Neural crest cell (in vitro differentiated cells): ENCODE measurements at regions not wholly inside any gene's neighbourhood (a gene's known extent, or its start where the extent isn't known, plus 50 kb on each side); places are given as distances from the start of the nearest gene placed in this dataset.

Experiments
- DNase-seq: peaks from one replicate; pipeline ENCODE4 v3.0.0; 2021; ENCODE audit warnings: low read depth, mixed read lengths, low spot score
- H3K27ac Mint-ChIP-seq: one replicate; pipeline ENCODE4 v1.8.0; 2021; ENCODE audit warnings: mild to moderate bottlenecking, mixed read lengths; ENCODE audit not compliant: unreplicated experiment
- H3K27me3 Mint-ChIP-seq: 2 replicates; pipeline ENCODE4 v1.8.0; 2021; ENCODE audit warnings: low read depth, mild to moderate bottlenecking, mixed read lengths
- H3K36me3 Mint-ChIP-seq: 2 replicates; pipeline ENCODE4 v1.8.0; 2021; ENCODE audit warnings: low read depth, mild to moderate bottlenecking, mixed read lengths
- H3K4me1 Mint-ChIP-seq: 2 replicates; pipeline ENCODE4 v1.8.0; 2021; ENCODE audit warnings: mixed read lengths
- H3K4me3 Mint-ChIP-seq: one replicate; pipeline ENCODE4 v1.8.0; 2021; ENCODE audit warnings: mild to moderate bottlenecking, mixed read lengths
- H3K9me3 Mint-ChIP-seq: 2 replicates; pipeline ENCODE4 v1.8.0; 2021; ENCODE audit warnings: mixed read lengths
- TF ChIP-seq, protein P1 (sequence below): fragments of 200-600 bp; sonication (generic); conservative IDR thresholded peaks from 2 replicates; pipeline ENCODE4 v1.5.0; 2021; ENCODE audit warnings: antibody characterized with exemption, mild to moderate bottlenecking

- no peak for DNase-seq
- no peak overlapping the region for H3K4me3 Mint-ChIP-seq
- no peaks in the 10 kb centered on the region for H3K9me3 Mint-ChIP-seq
- H3K4me1 Mint-ChIP-seq = peaks cover 9% of the 10 kb centered on the region
- H3K36me3 Mint-ChIP-seq = no peaks in the 10 kb centered on the region
- peaks cover 33% of the 10 kb centered on the region for H3K27me3 Mint-ChIP-seq
- H3K27ac Mint-ChIP-seq = no peak overlapping the region
- TF ChIP-seq, protein P1, sequence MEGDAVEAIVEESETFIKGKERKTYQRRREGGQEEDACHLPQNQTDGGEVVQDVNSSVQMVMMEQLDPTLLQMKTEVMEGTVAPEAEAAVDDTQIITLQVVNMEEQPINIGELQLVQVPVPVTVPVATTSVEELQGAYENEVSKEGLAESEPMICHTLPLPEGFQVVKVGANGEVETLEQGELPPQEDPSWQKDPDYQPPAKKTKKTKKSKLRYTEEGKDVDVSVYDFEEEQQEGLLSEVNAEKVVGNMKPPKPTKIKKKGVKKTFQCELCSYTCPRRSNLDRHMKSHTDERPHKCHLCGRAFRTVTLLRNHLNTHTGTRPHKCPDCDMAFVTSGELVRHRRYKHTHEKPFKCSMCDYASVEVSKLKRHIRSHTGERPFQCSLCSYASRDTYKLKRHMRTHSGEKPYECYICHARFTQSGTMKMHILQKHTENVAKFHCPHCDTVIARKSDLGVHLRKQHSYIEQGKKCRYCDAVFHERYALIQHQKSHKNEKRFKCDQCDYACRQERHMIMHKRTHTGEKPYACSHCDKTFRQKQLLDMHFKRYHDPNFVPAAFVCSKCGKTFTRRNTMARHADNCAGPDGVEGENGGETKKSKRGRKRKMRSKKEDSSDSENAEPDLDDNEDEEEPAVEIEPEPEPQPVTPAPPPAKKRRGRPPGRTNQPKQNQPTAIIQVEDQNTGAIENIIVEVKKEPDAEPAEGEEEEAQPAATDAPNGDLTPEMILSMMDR = no peak
Observed at GRCh38 chr16:56121156-56121500, 70.2 kb upstream of the GNAO1 start.

DNA sequence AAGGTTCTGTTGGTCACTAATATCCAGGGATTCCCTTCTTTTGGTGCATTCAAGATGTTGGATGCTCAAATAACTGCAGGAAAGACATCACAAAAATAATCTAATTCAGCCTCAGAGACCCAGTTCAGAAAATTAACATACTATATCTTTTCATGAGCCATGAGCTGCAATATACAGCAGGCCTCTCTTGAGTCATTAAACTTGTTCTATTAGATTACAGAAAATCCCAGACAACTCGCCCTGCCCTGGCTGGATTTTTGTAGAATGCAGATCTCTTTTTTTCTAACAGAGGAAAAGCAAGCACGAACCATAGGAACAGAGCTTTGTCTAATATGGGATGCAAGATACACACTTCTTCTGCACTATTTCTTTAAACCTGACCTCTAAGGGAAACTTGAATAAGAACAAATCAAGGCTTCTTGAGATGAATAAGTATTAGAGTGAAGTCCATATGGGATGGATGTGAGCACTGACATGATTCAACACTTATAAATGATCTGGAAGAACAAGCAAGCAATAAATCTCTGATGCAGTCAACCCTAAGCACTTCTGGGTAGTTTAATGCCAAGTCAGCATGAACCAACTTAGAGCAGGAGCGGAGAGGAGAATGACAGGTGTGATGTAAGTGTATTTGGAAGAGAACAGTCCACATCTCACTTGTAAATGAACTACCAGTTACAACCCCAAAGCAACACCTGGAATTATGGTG is 70.7 kb upstream of the GNAO1 start:
- Mint-ChIP-seq H3K4me1 (peaks cover 15% of the 10 kb centered on the region), H3K36me3 (no peaks in the 10 kb centered on the region), H3K27ac (no peak overlapping the region), H3K27me3 (peaks cover 33% of the 10 kb centered on the region), H3K9me3 (no peaks in the 10 kb centered on the region), H3K4me3 (no peak overlapping the region)
- TF ChIP-seq, protein P1 = no peak
- DNase-seq = no peak

- H3K4me3 Mint-ChIP-seq = no peak overlapping the region
- H3K27ac Mint-ChIP-seq = no peak overlapping the region
- TF ChIP-seq, protein P1 = no peak
- H3K9me3 Mint-ChIP-seq = no peaks in the 10 kb centered on the region
- H3K27me3 Mint-ChIP-seq = peaks cover 20% of the 10 kb centered on the region
- no peak for DNase-seq
- peaks cover 16% of the 10 kb centered on the region for H3K4me1 Mint-ChIP-seq
- H3K36me3 Mint-ChIP-seq = no peaks in the 10 kb centered on the region
Observed at GRCh38 chr16:56119133-56119532, 72.2 kb upstream of the GNAO1 start.

DNA sequence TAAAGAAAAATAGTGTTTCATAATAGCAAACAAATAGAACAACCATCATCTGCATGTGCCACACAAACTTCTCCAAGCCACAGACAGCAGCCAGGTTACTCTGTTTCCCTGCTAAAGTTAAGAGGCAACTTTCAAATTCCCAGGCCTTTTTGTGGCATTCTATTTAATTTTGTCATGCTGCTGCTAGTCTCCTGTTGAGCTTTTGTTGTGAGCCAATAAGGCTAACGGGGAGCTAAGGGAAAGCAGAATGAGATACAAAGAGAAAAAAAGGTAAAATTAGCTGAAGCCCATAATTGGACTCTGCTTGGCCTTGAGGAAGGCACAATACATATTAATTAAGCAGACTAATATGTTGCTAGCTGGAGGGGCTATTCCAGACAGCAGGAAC is 74.7 kb upstream of the GNAO1 start:
- Mint-ChIP-seq H3K27me3 (peaks cover under 1% of the 10 kb centered on the region), H3K4me1 (peaks cover 16% of the 10 kb centered on the region), H3K36me3 (no peaks in the 10 kb centered on the region), H3K9me3 (no peaks in the 10 kb centered on the region), H3K27ac (peak overlapping the region; percentile 76), H3K4me3 (no peak overlapping the region)
- TF ChIP-seq, protein P1 = no peak
- DNase-seq = no peak

DNA sequence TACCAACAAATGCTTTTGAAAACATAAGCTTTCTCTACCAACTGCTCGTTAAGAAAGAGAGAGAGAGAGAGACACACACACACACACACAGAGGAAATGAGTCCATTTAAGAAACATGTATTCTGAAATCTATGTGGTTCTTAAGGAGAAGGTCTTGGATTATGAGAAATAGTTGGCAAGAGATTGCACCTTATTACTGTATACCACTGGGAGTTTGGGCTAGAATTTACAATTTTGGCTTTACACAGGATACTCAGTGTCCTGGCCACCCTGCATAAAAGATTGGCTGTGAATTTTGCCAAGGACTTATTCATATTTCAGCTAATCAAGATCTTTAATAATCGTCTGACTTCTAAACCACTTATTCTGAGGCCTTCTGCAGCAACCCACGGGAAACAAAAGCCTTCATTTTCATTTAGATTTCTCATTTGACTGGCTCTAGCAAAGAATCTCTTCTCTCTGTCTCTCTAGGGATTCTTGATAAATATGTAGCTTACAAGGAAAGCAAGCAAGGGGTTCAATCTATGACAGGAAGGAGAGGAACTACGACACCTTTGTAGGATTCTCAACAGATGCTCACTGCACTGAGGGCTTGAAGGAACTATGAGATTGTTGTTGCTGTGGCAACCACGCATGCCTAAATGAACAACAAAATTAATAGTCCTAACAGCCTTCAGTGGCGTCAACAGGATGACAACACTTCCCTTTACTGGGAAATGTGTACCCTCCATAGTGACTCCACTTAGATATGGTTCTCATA is 75.3 kb upstream of the GNAO1 start:
- no peak for DNase-seq
- peak overlapping the region; percentile 76 for H3K27ac Mint-ChIP-seq
- no peaks in the 10 kb centered on the region for H3K36me3 Mint-ChIP-seq
- peaks cover 16% of the 10 kb centered on the region for H3K4me1 Mint-ChIP-seq
- H3K27me3 Mint-ChIP-seq = no peaks in the 10 kb centered on the region
- TF ChIP-seq, protein P1 = no peak
- no peak overlapping the region for H3K4me3 Mint-ChIP-seq
- no peaks in the 10 kb centered on the region for H3K9me3 Mint-ChIP-seq
